T-cell (primary cell): ENCODE measurements at regions not wholly inside any gene's neighbourhood (a gene's known extent, or its start where the extent isn't known, plus 50 kb on each side); places are given as distances from the start of the nearest gene placed in this dataset.

ENCODE experiments used
- ATAC-seq, 4 experiments: fragments of 200-7000 bp in 3 of 4; fragments of 150-1000 bp in 1 of 4; cut with Tn5 transposase; replicated peaks in 1 of 4; 1 replicate in 3 of 4; 2 replicates in 1 of 4; pipeline ENCODE4 v1.10.0; 2021; ENCODE audit warnings: moderate library complexity in 3 of 4, mild to moderate bottlenecking in 2 of 4, moderate number of reproducible peaks in 1 of 4
- CTCF ChIA-PET, 2 donors: fragments of 300-600 bp; sonication (Branson Sonifier 250); formaldehyde crosslinking; loops; one replicate each; lab custom pipeline; 2022; ENCODE audit warnings: antibody characterized with exemption in 2 of 2; lab: Charles Lee
- POLR2A ChIA-PET, 2 donors: fragments of 300-600 bp; sonication (Branson Sonifier 250); formaldehyde crosslinking; loops; one replicate each; lab custom pipeline; 2022; ENCODE audit warnings: antibody characterized with exemption in 2 of 2; lab: Charles Lee
- DNase-seq, 35 experiments: peaks; one replicate each; pipeline versions ENCODE4 v3.0.0 to v3.0.0-alpha.2; 2013 to 2023
- H3K27ac ChIP-seq: one replicate; pipeline ENCODE4 v1.5.1; 2013; ENCODE audit warnings: low read length
- H3K27me3 ChIP-seq, 2 experiments: replicated peaks in 1 of 2; 1 replicate in 1 of 2; 2 replicates in 1 of 2; pipeline versions ENCODE4 v1.6.1 to v1.7.0; 2013; ENCODE audit warnings: low read length in 1 of 2, mixed read lengths in 1 of 2; ENCODE audit not compliant: control insufficient read depth in 2 of 2, insufficient read depth in 2 of 2; ENCODE audit errors: extremely low read depth in 1 of 2
- H3K36me3 ChIP-seq, 2 donors: 1 replicate in 1 of 2; 2 replicates in 1 of 2; pipeline versions ENCODE4 v1.6.1 to v1.7.0; 2013; ENCODE audit warnings: low read length in 1 of 2; ENCODE audit not compliant: control insufficient read depth in 2 of 2, insufficient read depth in 1 of 2; ENCODE audit errors: extremely low read depth in 1 of 2
- H3K4me1 ChIP-seq, 2 experiments: 1 replicate in 1 of 2; 2 replicates in 1 of 2; pipeline versions ENCODE4 v1.6.1 to v1.7.0; 2013; ENCODE audit warnings: low read length in 2 of 2, mixed read lengths in 1 of 2; ENCODE audit not compliant: insufficient read depth in 2 of 2, control insufficient read depth in 1 of 2; ENCODE audit errors: extremely low read depth in 1 of 2
- H3K4me3 ChIP-seq, 2 donors: 1 replicate in 1 of 2; 2 replicates in 1 of 2; pipeline versions ENCODE4 v1.5.1 to v1.7.0; 2013; ENCODE audit warnings: mild to moderate bottlenecking in 2 of 2, low read length in 1 of 2, moderate library complexity in 1 of 2; ENCODE audit not compliant: control insufficient read depth in 1 of 2; ENCODE audit errors: extremely low read depth in 1 of 2
- H3K9me3 ChIP-seq: 2 replicates; pipeline ENCODE4 v1.7.0; 2013
- H3K27ac Mint-ChIP-seq, 2 donors: one replicate each; pipeline ENCODE4 v1.8.0; 2020 to 2021; ENCODE audit warnings: mild to moderate bottlenecking in 2 of 2, mixed read lengths in 2 of 2
- H3K27me3 Mint-ChIP-seq, 2 donors: one replicate each; pipeline ENCODE4 v1.8.0; 2021 to 2022; ENCODE audit warnings: mixed read lengths in 2 of 2
- H3K36me3 Mint-ChIP-seq: one replicate; pipeline ENCODE4 v1.8.0; 2021; ENCODE audit warnings: mixed read lengths
- H3K4me1 Mint-ChIP-seq, 3 donors: one replicate each; pipeline ENCODE4 v1.8.0; 2020 to 2022; ENCODE audit warnings: mixed read lengths in 3 of 3, mild to moderate bottlenecking in 1 of 3
- H3K4me3 Mint-ChIP-seq, 3 donors: one replicate each; pipeline ENCODE4 v1.8.0; 2020 to 2022; ENCODE audit warnings: mild to moderate bottlenecking in 3 of 3, mixed read lengths in 3 of 3, moderate library complexity in 3 of 3
- H3K9me3 Mint-ChIP-seq, 3 donors: one replicate each; pipeline ENCODE4 v1.8.0; 2020 to 2022; ENCODE audit warnings: mixed read lengths in 3 of 3
- WGBS: methylation state at CpG from one replicate; pipeline ENCODE4 v1.1.5; 2013; ENCODE audit warnings: missing lambda C conversion rate; ENCODE audit not compliant: insufficient coverage; 5-methylcytosine and 5-hydroxymethylcytosine counted together

- Mint-ChIP-seq H3K4me1 (no peaks in the 10 kb centered on the region), H3K4me3 (no peak overlapping the region), H3K9me3 (no peaks in the 10 kb centered on the region), H3K27ac (no peak overlapping the region), H3K36me3 (no peaks in the 10 kb centered on the region), H3K27me3 (no peaks in the 10 kb centered on the region)
- Histone ChIP-seq H3K4me1 (no peaks in the 10 kb centered on the region), H3K9me3 (no peaks in the 10 kb centered on the region), H3K36me3 (no peaks in the 10 kb centered on the region), H3K4me3 (no peak overlapping the region), H3K27ac (no peak overlapping the region), H3K27me3 (no peaks in the 10 kb centered on the region)
- no peak for ATAC-seq
- CTCF ChIA-PET = no interaction called here
- no peak for DNase-seq
- POLR2A ChIA-PET = no interaction called here
Measured at GRCh38 chr3:159332535-159333099, 530.8 kb downstream of the MFSD1 start.

GRCh38 chr3:159339131-159339530, 537.3 kb downstream of the MFSD1 start:
- Mint-ChIP-seq H3K9me3 (peaks cover 4 to 13% (median 4%) of the 10 kb centered on the region in 3 donors), H3K36me3 (no peaks in the 10 kb centered on the region), H3K27me3 (no peaks in the 10 kb centered on the region), H3K4me1 (no peaks in the 10 kb centered on the region), H3K27ac (no peak overlapping the region), H3K4me3 (no peak overlapping the region)
- no peak for ATAC-seq
- Histone ChIP-seq H3K27me3 (no peaks in the 10 kb centered on the region), H3K4me1 (no peaks in the 10 kb centered on the region), H3K4me3 (no peak overlapping the region), H3K36me3 (no peaks in the 10 kb centered on the region), H3K9me3 (no peaks in the 10 kb centered on the region), H3K27ac (no peak overlapping the region)
- CTCF ChIA-PET = no interaction called here
- POLR2A ChIA-PET = no interaction called here
- DNase-seq = no peak

GRCh38 chr3:159340877-159341500, 539.1 kb downstream of the MFSD1 start:
- Mint-ChIP-seq H3K4me1 (no peaks in the 10 kb centered on the region), H3K27me3 (no peaks in the 10 kb centered on the region), H3K9me3 (peaks cover 4 to 13% (median 8%) of the 10 kb centered on the region in 3 donors), H3K4me3 (no peak overlapping the region), H3K36me3 (no peaks in the 10 kb centered on the region), H3K27ac (no peak overlapping the region)
- WGBS = no CpG with 5 or more reads among the region's 3 CpGs
- Histone ChIP-seq H3K27ac (no peak overlapping the region), H3K27me3 (no peaks in the 10 kb centered on the region), H3K4me1 (no peaks in the 10 kb centered on the region), H3K4me3 (no peak overlapping the region), H3K36me3 (no peaks in the 10 kb centered on the region), H3K9me3 (no peaks in the 10 kb centered on the region)
- POLR2A ChIA-PET = no interaction called here
- ATAC-seq (no peak), DNase-seq (no peak)
- CTCF ChIA-PET = no interaction called here

- H3K4me1 Mint-ChIP-seq = no peaks in the 10 kb centered on the region
- H3K4me1 ChIP-seq = no peaks in the 10 kb centered on the region
- H3K27ac Mint-ChIP-seq = no peak overlapping the region
- ATAC-seq (no peak), DNase-seq (no peak)
- H3K27me3 ChIP-seq = no peaks in the 10 kb centered on the region
- H3K27ac ChIP-seq = no peak overlapping the region
- no peaks in the 10 kb centered on the region for H3K36me3 ChIP-seq
- no CpG with 5 or more reads among the region's 5 CpGs for WGBS
- ChIA-PET CTCF (no interaction called here), POLR2A (interaction anchor here in 1 of 2 donors (0.5 to 0.7 kb wide), 2 partner anchors 94 to 124 kb away, joined by 3 to 4 read pairs; no protein-coding TSS in a partner anchor)
- no peak overlapping the region for H3K4me3 ChIP-seq
- H3K4me3 Mint-ChIP-seq = no peak overlapping the region
- H3K9me3 Mint-ChIP-seq = peaks cover 0 to 4% (median 0%) of the 10 kb centered on the region in 3 donors
- H3K27me3 Mint-ChIP-seq = no peaks in the 10 kb centered on the region
- no peaks in the 10 kb centered on the region for H3K36me3 Mint-ChIP-seq
- H3K9me3 ChIP-seq = no peaks in the 10 kb centered on the region
Measured at GRCh38 chr3:159346271-159346903, 544.5 kb downstream of the MFSD1 start.

- Histone ChIP-seq H3K27me3 (no peaks in the 10 kb centered on the region), H3K4me1 (no peaks in the 10 kb centered on the region), H3K36me3 (no peaks in the 10 kb centered on the region), H3K27ac (no peak overlapping the region), H3K9me3 (no peaks in the 10 kb centered on the region), H3K4me3 (no peak overlapping the region)
- CTCF ChIA-PET = no interaction called here
- H3K4me1 Mint-ChIP-seq = no peaks in the 10 kb centered on the region
- DNase-seq (no peak), ATAC-seq (no peak)
- H3K9me3 Mint-ChIP-seq = peaks cover 0 to 6% (median 0%) of the 10 kb centered on the region in 3 donors
- H3K4me3 Mint-ChIP-seq = no peak overlapping the region
- POLR2A ChIA-PET = no interaction called here
- H3K27ac Mint-ChIP-seq = no peak overlapping the region
- H3K27me3 Mint-ChIP-seq = no peaks in the 10 kb centered on the region
- no peaks in the 10 kb centered on the region for H3K36me3 Mint-ChIP-seq
- WGBS = no CpG with 5 or more reads among the region's 3 CpGs
Measured at GRCh38 chr3:159348431-159348830, 546.6 kb downstream of the MFSD1 start.

GRCh38 chr3:159356606-159357005, 554.8 kb downstream of the MFSD1 start:
- no peaks in the 10 kb centered on the region for H3K9me3 ChIP-seq
- ATAC-seq = no peak
- H3K27me3 ChIP-seq = no peaks in the 10 kb centered on the region
- H3K4me1 ChIP-seq = no peaks in the 10 kb centered on the region
- POLR2A ChIA-PET = no interaction called here
- Mint-ChIP-seq H3K4me1 (no peaks in the 10 kb centered on the region), H3K36me3 (no peaks in the 10 kb centered on the region), H3K27ac (no peak overlapping the region), H3K27me3 (no peaks in the 10 kb centered on the region), H3K9me3 (peaks cover 0 to 5% (median under 1%) of the 10 kb centered on the region in 3 donors), H3K4me3 (no peak overlapping the region)
- no peak overlapping the region for H3K27ac ChIP-seq
- no peaks in the 10 kb centered on the region for H3K36me3 ChIP-seq
- WGBS = no CpG with 5 or more reads among the region's 1 CpG
- DNase-seq = no peak
- CTCF ChIA-PET = no interaction called here
- no peak overlapping the region for H3K4me3 ChIP-seq
